ENCODE measurements at regions not wholly inside any gene's neighbourhood (a gene's known extent, or its start where the extent isn't known, plus 50 kb on each side); places are given as distances from the start of the nearest gene placed in this dataset.
"Not testable (repeated sequence)": the region's sequence is repeated elsewhere in the genome, so short reads cannot be mapped to it uniquely, and the experiment has no call there.

DNA sequence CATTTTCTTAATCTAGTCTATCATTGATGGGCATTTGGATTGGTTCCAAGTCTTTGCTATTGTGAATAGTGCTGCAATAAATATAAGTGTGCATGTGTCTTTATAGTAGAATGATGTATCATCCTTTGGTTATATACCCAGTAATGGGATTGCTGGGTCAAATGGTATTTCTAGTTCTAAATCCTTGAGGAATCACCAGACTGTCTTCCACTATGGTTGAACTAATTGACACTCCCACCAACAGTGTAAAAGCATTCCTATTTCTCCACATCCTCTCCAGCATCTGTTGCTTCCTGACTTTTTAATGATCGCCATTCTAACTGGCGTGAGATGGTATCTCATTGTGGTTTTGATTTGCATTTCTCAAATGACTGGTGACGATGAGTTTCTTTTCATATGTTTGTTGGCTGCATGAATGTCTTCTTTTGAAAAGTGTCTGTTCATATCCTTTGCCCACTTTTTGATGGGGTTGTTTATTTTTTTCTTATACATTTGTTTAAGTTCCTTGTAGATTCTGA is 374.4 kb upstream of the NT5C1B start:
- TF ChIP-seq, protein P1, sequence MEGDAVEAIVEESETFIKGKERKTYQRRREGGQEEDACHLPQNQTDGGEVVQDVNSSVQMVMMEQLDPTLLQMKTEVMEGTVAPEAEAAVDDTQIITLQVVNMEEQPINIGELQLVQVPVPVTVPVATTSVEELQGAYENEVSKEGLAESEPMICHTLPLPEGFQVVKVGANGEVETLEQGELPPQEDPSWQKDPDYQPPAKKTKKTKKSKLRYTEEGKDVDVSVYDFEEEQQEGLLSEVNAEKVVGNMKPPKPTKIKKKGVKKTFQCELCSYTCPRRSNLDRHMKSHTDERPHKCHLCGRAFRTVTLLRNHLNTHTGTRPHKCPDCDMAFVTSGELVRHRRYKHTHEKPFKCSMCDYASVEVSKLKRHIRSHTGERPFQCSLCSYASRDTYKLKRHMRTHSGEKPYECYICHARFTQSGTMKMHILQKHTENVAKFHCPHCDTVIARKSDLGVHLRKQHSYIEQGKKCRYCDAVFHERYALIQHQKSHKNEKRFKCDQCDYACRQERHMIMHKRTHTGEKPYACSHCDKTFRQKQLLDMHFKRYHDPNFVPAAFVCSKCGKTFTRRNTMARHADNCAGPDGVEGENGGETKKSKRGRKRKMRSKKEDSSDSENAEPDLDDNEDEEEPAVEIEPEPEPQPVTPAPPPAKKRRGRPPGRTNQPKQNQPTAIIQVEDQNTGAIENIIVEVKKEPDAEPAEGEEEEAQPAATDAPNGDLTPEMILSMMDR (IDR thresholded peaks at IDR 0.05; ENCODE audit: low read depth, low read length, poor library complexity, severe bottlenecking): not testable (repeated sequence)
- not testable (repeated sequence) for TF ChIP-seq EZH2phosphoT487 (IDR thresholded peaks at IDR 0.05; ENCODE audit: borderline replicate concordance, low read length)

Measured in DOHH2 (cell line).